IPS-18a (cell line): ENCODE measurements at regions not wholly inside any gene's neighbourhood (a gene's known extent, or its start where the extent isn't known, plus 50 kb on each side); places are given as distances from the start of the nearest gene placed in this dataset.
"Not testable (repeated sequence)": the region's sequence is repeated elsewhere in the genome, so short reads cannot be mapped to it uniquely, and the experiment has no call there.

Experiments used
- H3K27ac ChIP-seq: one replicate; pipeline ENCODE4 v1.5.1; 2013; ENCODE audit warnings: low read length
- H3K27me3 ChIP-seq: one replicate; pipeline ENCODE4 v1.6.1; 2013; ENCODE audit warnings: mild to moderate bottlenecking, low read length; ENCODE audit not compliant: control insufficient read depth, insufficient read depth
- H3K36me3 ChIP-seq: one replicate; pipeline ENCODE4 v1.6.1; 2013; ENCODE audit warnings: low read depth, low read length; ENCODE audit not compliant: control insufficient read depth
- H3K4me1 ChIP-seq: one replicate; pipeline ENCODE4 v1.6.1; 2013; ENCODE audit warnings: low read depth, low read length; ENCODE audit not compliant: control insufficient read depth
- H3K4me3 ChIP-seq: one replicate; pipeline ENCODE4 v1.5.1; 2013; ENCODE audit warnings: low read length
- H3K9ac ChIP-seq: one replicate; pipeline ENCODE4 v1.6.1; 2013; ENCODE audit warnings: mild to moderate bottlenecking, low read length, moderate library complexity
- H3K9me3 ChIP-seq: one replicate; pipeline ENCODE4 v1.6.1; 2013; ENCODE audit warnings: low read depth, low read length; ENCODE audit not compliant: control insufficient read depth

DNA sequence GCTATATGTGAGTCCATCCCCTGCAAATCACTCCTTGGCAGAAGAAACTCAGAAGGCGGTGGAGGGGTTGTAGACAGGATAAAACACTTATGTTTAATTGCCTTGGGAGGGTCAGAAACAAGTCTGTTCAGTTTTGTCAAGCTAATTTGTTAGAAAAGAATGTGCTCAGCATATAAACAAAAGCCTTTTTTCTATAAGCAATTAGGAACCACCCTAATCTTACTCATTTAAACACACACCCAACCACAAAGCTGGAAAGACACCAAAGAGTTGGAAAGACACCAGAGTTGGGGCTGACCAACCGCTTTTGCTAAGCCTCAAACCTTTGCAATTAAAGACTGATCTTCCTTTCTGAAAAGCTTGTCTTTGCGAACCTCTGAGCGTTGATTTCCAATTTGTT, 439.2 kb upstream of the ERCC4 start:
- Histone ChIP-seq H3K4me1 (no peaks in the 10 kb centered on the region), H3K27me3 (no peaks in the 10 kb centered on the region), H3K9me3 (no peaks in the 10 kb centered on the region), H3K36me3 (no peaks in the 10 kb centered on the region), H3K27ac (no peak overlapping the region), H3K9ac (no peak overlapping the region), H3K4me3 (no peak overlapping the region)

DNA sequence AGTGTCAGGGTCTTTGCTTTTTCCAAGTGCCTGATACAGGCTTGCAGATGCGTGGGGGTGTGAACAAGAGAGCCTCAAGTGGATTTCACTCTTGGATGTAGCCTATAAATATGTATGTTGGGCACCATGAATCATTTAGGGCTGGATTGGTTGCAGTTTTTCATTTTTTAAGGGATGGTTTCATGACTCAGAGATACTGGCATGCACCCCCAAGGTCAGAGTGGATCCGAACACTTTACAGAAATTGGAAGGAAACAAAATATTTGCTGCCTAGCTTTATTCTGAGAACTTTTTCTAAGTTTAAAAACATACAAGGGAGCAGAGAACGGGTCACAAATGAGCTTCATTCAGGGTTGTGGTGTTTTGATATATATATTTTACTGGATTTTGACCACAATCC, 436.8 kb upstream of the ERCC4 start:
- no peaks in the 10 kb centered on the region for H3K4me1 ChIP-seq
- no peak overlapping the region for H3K9ac ChIP-seq
- H3K4me3 ChIP-seq = no peak overlapping the region
- no peak overlapping the region for H3K27ac ChIP-seq
- H3K36me3 ChIP-seq = no peaks in the 10 kb centered on the region
- H3K9me3 ChIP-seq = no peaks in the 10 kb centered on the region
- no peaks in the 10 kb centered on the region for H3K27me3 ChIP-seq

DNA sequence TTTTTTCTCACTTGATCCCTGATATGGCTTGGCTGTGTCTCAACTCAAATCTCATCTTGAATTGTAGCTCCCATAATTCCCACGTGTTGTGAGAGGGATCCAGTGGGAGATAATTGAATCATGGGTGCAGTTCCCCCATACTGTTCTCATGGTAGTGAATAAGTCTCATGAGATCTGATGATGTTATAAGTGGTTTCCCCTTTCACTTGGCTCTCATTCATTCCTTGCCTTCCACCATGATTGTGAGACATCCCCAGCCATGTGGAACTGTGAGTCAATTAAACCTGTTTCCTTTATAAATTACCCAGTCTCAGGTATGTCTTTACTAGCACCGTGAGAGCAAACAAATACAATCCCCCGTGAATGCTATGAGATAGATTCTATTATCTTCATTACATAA, 430.5 kb upstream of the ERCC4 start:
- not testable (repeated sequence) for H3K36me3 ChIP-seq, H3K27ac ChIP-seq, H3K9ac ChIP-seq, H3K4me3 ChIP-seq, H3K4me1 ChIP-seq, H3K9me3 ChIP-seq, H3K27me3 ChIP-seq

GRCh38 chr16:13492046-13492445, 427.9 kb upstream of the ERCC4 start:
- Histone ChIP-seq H3K9ac (no peak overlapping the region), H3K36me3 (no peaks in the 10 kb centered on the region), H3K9me3 (no peaks in the 10 kb centered on the region)

DNA sequence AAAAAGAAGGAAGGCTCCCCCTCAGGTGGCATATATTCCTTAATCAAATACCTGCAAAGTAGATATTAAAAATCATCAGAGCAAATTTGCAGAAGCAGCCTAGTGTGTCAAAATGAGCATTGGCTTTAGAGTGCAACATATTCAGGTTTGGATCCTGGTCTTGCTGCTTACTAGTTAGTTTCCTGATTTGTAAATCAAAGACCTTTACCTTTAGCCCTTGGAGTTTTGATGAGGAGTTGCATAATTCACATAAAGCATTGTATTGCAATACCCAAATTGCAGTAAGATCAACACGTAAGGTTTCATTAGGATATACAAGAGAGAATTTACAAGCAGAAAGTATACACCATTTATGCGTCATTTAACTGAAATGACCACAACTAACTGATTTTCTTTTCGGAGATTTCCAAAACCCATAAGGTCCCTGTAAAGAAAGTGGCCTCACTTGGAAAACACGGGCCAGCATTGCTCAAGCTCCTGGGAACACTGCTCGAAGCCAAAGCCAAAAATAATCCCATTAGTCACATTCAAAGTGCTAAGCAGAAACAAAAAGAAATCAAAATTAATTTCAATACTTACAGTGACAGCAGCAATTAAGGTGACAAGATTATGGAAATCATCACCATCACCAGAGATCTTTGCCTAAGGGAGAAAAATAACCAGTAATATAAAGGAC, 415.9 kb upstream of the ERCC4 start:
- H3K4me3 ChIP-seq = no peak overlapping the region
- H3K27ac ChIP-seq = no peak overlapping the region
- H3K27me3 ChIP-seq = no peaks in the 10 kb centered on the region
- H3K9ac ChIP-seq = no peak overlapping the region
- no peaks in the 10 kb centered on the region for H3K9me3 ChIP-seq
- no peaks in the 10 kb centered on the region for H3K4me1 ChIP-seq
- H3K36me3 ChIP-seq = no peaks in the 10 kb centered on the region

More at GRCh38 chr16:13492046-13492445, 427.9 kb upstream of the ERCC4 start:
- Histone ChIP-seq H3K4me3 (no peak overlapping the region), H3K27me3 (no peaks in the 10 kb centered on the region), H3K27ac (no peak overlapping the region), H3K4me1 (no peaks in the 10 kb centered on the region)

GRCh38 chr16:13507530-13507929, 412.4 kb upstream of the ERCC4 start:
- Histone ChIP-seq H3K4me1 (no peaks in the 10 kb centered on the region), H3K9me3 (no peaks in the 10 kb centered on the region), H3K9ac (no peak overlapping the region), H3K36me3 (no peaks in the 10 kb centered on the region), H3K27ac (no peak overlapping the region), H3K4me3 (no peak overlapping the region), H3K27me3 (no peaks in the 10 kb centered on the region)

DNA sequence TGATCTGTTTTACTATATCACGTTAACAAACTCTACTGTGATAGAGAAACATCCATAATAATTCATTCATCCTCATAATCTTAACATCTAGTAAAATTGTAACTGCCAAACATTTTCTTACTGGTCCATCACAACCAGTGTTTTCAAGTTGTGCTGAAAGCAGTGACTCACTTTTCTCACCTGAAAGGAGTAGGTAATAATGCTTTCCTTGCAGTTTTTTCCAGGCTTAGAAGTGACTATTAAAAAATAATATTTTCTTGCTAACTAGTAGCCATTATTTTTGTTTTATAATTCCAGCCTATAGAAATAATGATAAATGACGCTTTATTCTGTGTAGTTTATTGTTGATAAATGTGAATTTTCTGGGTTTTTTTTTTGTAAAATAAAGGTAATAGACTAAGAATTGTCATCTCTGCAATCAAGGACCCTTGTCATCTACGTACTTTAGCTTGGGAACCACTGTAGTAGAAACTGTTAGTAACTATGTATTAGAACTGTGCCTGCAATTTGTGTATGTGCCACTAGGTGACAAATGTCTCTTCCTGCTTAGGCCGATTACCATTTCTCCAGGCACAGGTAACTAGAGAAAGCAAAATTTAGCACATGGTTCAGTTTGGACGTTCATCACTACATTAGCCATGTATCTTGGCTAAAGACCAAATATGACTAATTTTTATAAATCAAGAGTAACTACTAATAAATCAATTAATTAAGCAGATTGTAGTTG, 409.4 kb upstream of the ERCC4 start:
- Histone ChIP-seq H3K9me3 (peaks cover 4% of the 10 kb centered on the region), H3K4me1 (no peaks in the 10 kb centered on the region), H3K36me3 (no peaks in the 10 kb centered on the region), H3K9ac (no peak overlapping the region), H3K27ac (no peak overlapping the region), H3K27me3 (no peaks in the 10 kb centered on the region), H3K4me3 (no peak overlapping the region)

- Histone ChIP-seq H3K4me1 (peaks cover 27% of the 10 kb centered on the region), H3K27ac (no peak overlapping the region), H3K4me3 (no peak overlapping the region), H3K27me3 (no peaks in the 10 kb centered on the region), H3K9ac (no peak overlapping the region), H3K9me3 (peaks cover 4% of the 10 kb centered on the region), H3K36me3 (no peaks in the 10 kb centered on the region)
Observed at GRCh38 chr16:13517841-13518240, 402.1 kb upstream of the ERCC4 start.

GRCh38 chr16:13519871-13520270, 400.1 kb upstream of the ERCC4 start:
- Histone ChIP-seq H3K9ac (no peak overlapping the region), H3K9me3 (no peaks in the 10 kb centered on the region), H3K27me3 (no peaks in the 10 kb centered on the region), H3K36me3 (no peaks in the 10 kb centered on the region), H3K4me3 (no peak overlapping the region), H3K4me1 (peaks cover 27% of the 10 kb centered on the region), H3K27ac (no peak overlapping the region)

DNA sequence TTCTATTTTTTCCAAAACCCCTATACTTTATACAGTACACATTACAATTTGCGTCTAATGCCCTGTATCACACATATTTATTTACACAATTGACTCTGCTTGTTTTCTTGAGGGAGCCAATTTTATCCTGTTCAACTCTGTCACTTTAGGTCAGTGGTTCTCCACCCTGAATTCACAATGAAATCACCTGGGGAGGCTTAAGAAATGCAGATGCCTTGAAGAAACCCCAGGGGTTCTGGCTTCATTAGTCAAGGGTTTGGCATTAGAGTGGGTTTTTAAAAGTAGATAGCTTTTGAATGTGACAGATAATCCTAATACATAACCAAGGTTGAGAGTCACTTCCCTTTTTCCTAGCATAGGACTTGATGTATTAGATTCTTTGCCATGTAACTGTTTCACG, 398.6 kb upstream of the ERCC4 start:
- Histone ChIP-seq H3K27ac (no peak overlapping the region), H3K4me1 (peaks cover 27% of the 10 kb centered on the region), H3K9me3 (no peaks in the 10 kb centered on the region), H3K4me3 (peak overlapping the region; percentile 0), H3K36me3 (no peaks in the 10 kb centered on the region), H3K27me3 (no peaks in the 10 kb centered on the region), H3K9ac (no peak overlapping the region)

DNA sequence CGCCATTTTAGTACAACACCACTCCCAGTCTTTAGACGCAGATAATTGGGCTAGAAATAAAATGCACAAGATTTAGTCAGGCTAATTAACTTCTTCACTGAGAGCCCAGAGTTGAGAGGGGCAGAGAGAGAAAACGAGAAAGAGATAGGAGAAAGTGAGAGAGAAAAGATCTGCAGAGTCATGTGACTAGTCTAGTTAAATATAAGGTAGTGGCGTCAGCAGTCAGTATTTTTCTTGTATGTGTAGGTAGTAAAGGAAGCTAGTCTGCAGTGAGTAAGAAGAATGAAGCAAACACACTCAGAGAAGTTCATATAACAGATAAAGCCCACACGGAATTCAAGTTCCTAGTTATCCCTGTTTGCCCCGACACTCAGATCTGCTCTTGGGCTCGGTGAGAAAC, 392.6 kb upstream of the ERCC4 start:
- H3K9me3 ChIP-seq = no peaks in the 10 kb centered on the region

GRCh38 chr16:13528691-13529090, 391.3 kb upstream of the ERCC4 start:
- H3K4me3 ChIP-seq = no peak overlapping the region
- H3K9ac ChIP-seq = no peak overlapping the region
- H3K36me3 ChIP-seq = no peaks in the 10 kb centered on the region
- H3K27me3 ChIP-seq = no peaks in the 10 kb centered on the region
- no peak overlapping the region for H3K27ac ChIP-seq
- H3K4me1 ChIP-seq = peaks cover 3% of the 10 kb centered on the region
- H3K9me3 ChIP-seq = no peaks in the 10 kb centered on the region

More for the DNA sequence above, 392.6 kb upstream of the ERCC4 start:
- H3K27ac ChIP-seq = no peak overlapping the region
- H3K27me3 ChIP-seq = no peaks in the 10 kb centered on the region
- no peak overlapping the region for H3K9ac ChIP-seq
- no peaks in the 10 kb centered on the region for H3K36me3 ChIP-seq
- H3K4me3 ChIP-seq = no peak overlapping the region
- H3K4me1 ChIP-seq = peaks cover 5% of the 10 kb centered on the region
